HepG2 (cell line): ENCODE measurements at regions not wholly inside any gene's neighbourhood (a gene's known extent, or its start where the extent isn't known, plus 50 kb on each side); places are given as distances from the start of the nearest gene placed in this dataset.

Experiments
- HINFP ChIP-seq: sonication (generic); formaldehyde crosslinking; IDR thresholded peaks from 2 replicates; pipeline ENCODE4 v1.4.0; 2020; ENCODE audit warnings: low read depth, mild to moderate bottlenecking, missing genetic modification reagents
- KIAA2018 ChIP-seq: sonication (generic); formaldehyde crosslinking; IDR thresholded peaks from 2 replicates; pipeline ENCODE4 v1.5.0; 2020; ENCODE audit warnings: mild to moderate bottlenecking, missing genetic modification reagents, borderline replicate concordance
- MTF2 ChIP-seq: sonication (generic); formaldehyde crosslinking; IDR thresholded peaks from 2 replicates; pipeline ENCODE4 v1.5.0; 2020; ENCODE audit warnings: missing genetic modification reagents, borderline replicate concordance
- ZC3H4 ChIP-seq: sonication (generic); formaldehyde crosslinking; IDR thresholded peaks from 2 replicates; pipeline ENCODE4 v1.4.0; 2020; ENCODE audit warnings: missing genetic modification reagents, borderline replicate concordance
- ZNF800 ChIP-seq: sonication (generic); formaldehyde crosslinking; IDR thresholded peaks from 2 replicates; pipeline ENCODE4 v1.4.0; 2020; ENCODE audit warnings: missing genetic modification reagents

GRCh38 chr11:130578738-130579368 lies 130.4 kb downstream of the ADAMTS15 start (continued):
- TF ChIP-seq KIAA2018 (no peak), ZC3H4 (CRISPR knock-in tag) (no peak), ZNF800 (CRISPR knock-in tag) (no peak), HINFP (CRISPR knock-in tag) (no peak), MTF2 (CRISPR knock-in tag) (no peak)
